Suprapubic skin (tissue), 4 donors: ENCODE measurements at regions not wholly inside any gene's neighbourhood (a gene's known extent, or its start where the extent isn't known, plus 50 kb on each side); places are given as distances from the start of the nearest gene placed in this dataset.

Source experiments
- CTCF ChIP-seq, 2 donors: fragments of 200-600 bp in 1 of 2; fragments of 450-650 bp in 1 of 2; sonication (generic) in 1 of 2; IDR thresholded peaks; one replicate each; pipeline ENCODE4 v1.5.1; 2016 to 2019; ENCODE audit warnings: antibody characterized with exemption in 2 of 2, mild to moderate bottlenecking in 1 of 2, moderate library complexity in 1 of 2
- POLR2A ChIP-seq, 2 donors: fragments of 450-650 bp; IDR thresholded peaks; one replicate each; pipeline ENCODE4 v1.6.1; 2017; ENCODE audit warnings: antibody characterized with exemption in 2 of 2, mild to moderate bottlenecking in 2 of 2, moderate library complexity in 2 of 2
- POLR2AphosphoS5 ChIP-seq, 3 donors: sonication (generic); formaldehyde crosslinking; IDR thresholded peaks; one replicate each; pipeline ENCODE4 v1.6.1; 2017; ENCODE audit warnings: antibody characterized with exemption in 3 of 3

- TF ChIP-seq CTCF (IDR thresholded peaks at IDR 0.05) (no peak), POLR2AphosphoS5 (IDR thresholded peaks at IDR 0.05) (no peak), POLR2A (IDR thresholded peaks at IDR 0.05) (no peak)
Measured at GRCh38 chr18:22311301-22311700, 106.4 kb downstream of the CTAGE1 start.
